Body of pancreas (tissue), 4 donors: ENCODE measurements at regions not wholly inside any gene's neighbourhood (a gene's known extent, or its start where the extent isn't known, plus 50 kb on each side); places are given as distances from the start of the nearest gene placed in this dataset.

Source experiments
- ATAC-seq: fragments of 150-250 bp; one replicate; pipeline ENCODE4 v1.9.1; 2016
- DNase-seq, 4 donors: peaks; one replicate each; pipeline ENCODE4 v3.0.0-alpha.2; 2019
- H3K27ac ChIP-seq, 4 donors: fragments of 200-600 bp; sonication (generic); 1 replicate in 3 of 4; 2 replicates in 1 of 4; pipeline versions ENCODE4 v1.5.1 to v1.6.1; 2016 to 2019; ENCODE audit warnings: mild to moderate bottlenecking in 1 of 4, mixed read lengths in 1 of 4, moderate library complexity in 1 of 4
- H3K27me3 ChIP-seq, 2 donors: fragments of 200-600 bp; sonication (generic); one replicate each; pipeline ENCODE4 v1.6.0; 2016; ENCODE audit warnings: mild to moderate bottlenecking in 1 of 2
- H3K36me3 ChIP-seq, 2 donors: fragments of 200-600 bp; sonication (generic); replicated peaks in 1 of 2; 2 replicates each; pipeline ENCODE4 v1.5.1; 2016; ENCODE audit warnings: low read depth in 2 of 2; ENCODE audit not compliant: insufficient read depth in 1 of 2
- H3K4me1 ChIP-seq: fragments of 200-600 bp; sonication (generic); one replicate; pipeline ENCODE4 v1.6.0; 2016
- H3K4me3 ChIP-seq, 2 donors: fragments of 200-600 bp; sonication (generic); 1 replicate in 1 of 2; 2 replicates in 1 of 2; pipeline ENCODE4 v1.5.1; 2016 to 2019
- H3K9me3 ChIP-seq, 3 donors: fragments of 200-600 bp; sonication (generic); 1 replicate in 2 of 3; 2 replicates in 1 of 3; pipeline ENCODE4 v1.5.1; 2016
- CTCF ChIP-seq, 7 experiments: fragments of 450-650 bp in 4 of 7; fragments of 200-600 bp in 3 of 7; sonication (generic) in 3 of 7; IDR thresholded peaks; one replicate each; pipeline ENCODE4 v1.5.1; 2016 to 2019; ENCODE audit warnings: antibody characterized with exemption in 7 of 7
- POLR2A ChIP-seq, 3 donors: fragments of 450-650 bp; IDR thresholded peaks; one replicate each; pipeline ENCODE4 v1.6.1; 2016; ENCODE audit warnings: antibody characterized with exemption in 3 of 3, mild to moderate bottlenecking in 2 of 3
- WGBS, 2 donors: methylation state at CpG; one replicate each; pipeline ENCODE4 v1.1.5; 2017; 5-methylcytosine and 5-hydroxymethylcytosine counted together
- intact Hi-C: fragments of 100-400 bp; cut with DNase I; formaldehyde crosslinking; loops from one replicate; pipeline ENCODE4 v1.15.1; 2023

- no peak for ATAC-seq
- intact Hi-C loops = no loop called here
- peak in 2 of 4 donors; percentile 17 to 44 for DNase-seq
- Histone ChIP-seq H3K36me3 (no peaks in the 10 kb centered on the region), H3K9me3 (no peaks in the 10 kb centered on the region), H3K27me3 (no peaks in the 10 kb centered on the region), H3K27ac (no peak overlapping the region), H3K4me3 (no peak overlapping the region), H3K4me1 (peaks cover 4% of the 10 kb centered on the region)
- 55 to 56% methylated on average over 13 of the region's 13 CpGs for WGBS, 2 donors
- TF ChIP-seq CTCF (IDR thresholded peaks at IDR 0.05) (no peak), POLR2A (IDR thresholded peaks at IDR 0.05) (no peak)
These were observed 381.2 kb downstream of the BCL11B start for GRCh38 chr14:98890556-98891340.

GRCh38 chr14:98893675-98894074, 378.3 kb downstream of the BCL11B start:
- no peak overlapping the region for H3K27ac ChIP-seq
- intact Hi-C loops = no loop called here
- TF ChIP-seq CTCF (IDR thresholded peaks at IDR 0.05) = no peak
- TF ChIP-seq POLR2A (IDR thresholded peaks at IDR 0.05) = no peak
- ATAC-seq (peak; percentile 50), DNase-seq (peak in 2 of 4 donors; percentile 7 to 26)
- H3K9me3 ChIP-seq = no peaks in the 10 kb centered on the region
- H3K36me3 ChIP-seq = no peaks in the 10 kb centered on the region
- peaks cover 4% of the 10 kb centered on the region for H3K4me1 ChIP-seq
- no peaks in the 10 kb centered on the region for H3K27me3 ChIP-seq
- H3K4me3 ChIP-seq = no peak overlapping the region

GRCh38 chr14:98894600-98894999, 377.4 kb downstream of the BCL11B start:
- H3K27me3 ChIP-seq = no peaks in the 10 kb centered on the region
- H3K27ac ChIP-seq = no peak overlapping the region
- H3K36me3 ChIP-seq = no peaks in the 10 kb centered on the region
- WGBS, 2 donors = 52 to 58% methylated on average over 5 of the region's 5 CpGs
- DNase-seq (peak in 2 of 4 donors; percentile 13 to 17), ATAC-seq (no peak)
- peaks cover 4% of the 10 kb centered on the region for H3K4me1 ChIP-seq
- TF ChIP-seq POLR2A (IDR thresholded peaks at IDR 0.05) = no peak
- H3K9me3 ChIP-seq = no peaks in the 10 kb centered on the region
- intact Hi-C loops = no loop called here
- H3K4me3 ChIP-seq = no peak overlapping the region

- intact Hi-C loops = no loop called here
- no peaks in the 10 kb centered on the region for H3K27me3 ChIP-seq
- no peak overlapping the region for H3K4me3 ChIP-seq
- no peaks in the 10 kb centered on the region for H3K9me3 ChIP-seq
- no peak for ATAC-seq
- DNase-seq = no peak
- no peaks in the 10 kb centered on the region for H3K36me3 ChIP-seq
- 65 to 76% methylated on average over 5 of the region's 5 CpGs for WGBS, 2 donors
- TF ChIP-seq CTCF (IDR thresholded peaks at IDR 0.05) = no peak
- TF ChIP-seq POLR2A (IDR thresholded peaks at IDR 0.05) = no peak
- H3K4me1 ChIP-seq = peaks cover under 1% of the 10 kb centered on the region
- no peak overlapping the region for H3K27ac ChIP-seq
These were observed 375.5 kb downstream of the BCL11B start for GRCh38 chr14:98896449-98896848.

- WGBS, 2 donors = 51 to 52% methylated on average over 7 of the region's 7 CpGs
- Histone ChIP-seq H3K27ac (no peak overlapping the region), H3K4me3 (no peak overlapping the region), H3K27me3 (no peaks in the 10 kb centered on the region), H3K9me3 (no peaks in the 10 kb centered on the region), H3K4me1 (no peaks in the 10 kb centered on the region), H3K36me3 (no peaks in the 10 kb centered on the region)
- TF ChIP-seq POLR2A (IDR thresholded peaks at IDR 0.05) = no peak
- no peak for TF ChIP-seq CTCF (IDR thresholded peaks at IDR 0.05)
- intact Hi-C loops = no loop called here
- ATAC-seq (no peak), DNase-seq (no peak)
These were observed 374.2 kb downstream of the BCL11B start for GRCh38 chr14:98897605-98898309.
